ENCODE measurements at regions not wholly inside any gene's neighbourhood (a gene's known extent, or its start where the extent isn't known, plus 50 kb on each side); places are given as distances from the start of the nearest gene placed in this dataset.

- no CpG with 5 or more reads among the region's 2 CpGs for WGBS, 2 experiments (ENCODE audit: insufficient coverage in 2 of 2)
- H3K4me1 ChIP-seq (ENCODE audit: control insufficient read depth, insufficient read depth, low read length, poor library complexity, severe bottlenecking): no peaks in the 10 kb centered on the region
These were observed 176.9 kb upstream of the ARHGAP24 start for GRCh38 chr4:85298037-85298436.

GRCh38 chr4:85302193-85302736, 172.7 kb upstream of the ARHGAP24 start:
- H3K4me3 ChIP-seq (ENCODE audit: extremely low read depth, insufficient read depth, low read length, poor library complexity, severe bottlenecking): no peak overlapping the region
- no peaks in the 10 kb centered on the region for H3K9me3 ChIP-seq (ENCODE audit: control insufficient read depth, low read length)
- WGBS, 2 experiments (ENCODE audit: insufficient coverage in 2 of 2): 100% methylated on average over 2 of the region's 3 CpGs; no CpG with 5 or more reads in 1 of the 2 experiments
- H3K27ac ChIP-seq (ENCODE audit: low read depth, low read length, severe bottlenecking): no peak overlapping the region
- H3K36me3 ChIP-seq (ENCODE audit: control insufficient read depth, insufficient read depth, low read length): no peaks in the 10 kb centered on the region
- no peaks in the 10 kb centered on the region for H3K4me1 ChIP-seq (ENCODE audit: control insufficient read depth, insufficient read depth, low read length, poor library complexity, severe bottlenecking)

More at GRCh38 chr4:85298037-85298436, 176.9 kb upstream of the ARHGAP24 start:
- H3K4me3 ChIP-seq (ENCODE audit: extremely low read depth, insufficient read depth, low read length, poor library complexity, severe bottlenecking): no peak overlapping the region
- no peaks in the 10 kb centered on the region for H3K9me3 ChIP-seq (ENCODE audit: control insufficient read depth, low read length)
- H3K36me3 ChIP-seq (ENCODE audit: control insufficient read depth, insufficient read depth, low read length): no peaks in the 10 kb centered on the region
- no peak overlapping the region for H3K27ac ChIP-seq (ENCODE audit: low read depth, low read length, severe bottlenecking)

GRCh38 chr4:85302756-85303155, 172.2 kb upstream of the ARHGAP24 start:
- Histone ChIP-seq H3K4me3 (ENCODE audit: extremely low read depth, insufficient read depth, low read length, poor library complexity, severe bottlenecking) (no peak overlapping the region), H3K4me1 (ENCODE audit: control insufficient read depth, insufficient read depth, low read length, poor library complexity, severe bottlenecking) (no peaks in the 10 kb centered on the region), H3K9me3 (ENCODE audit: control insufficient read depth, low read length) (no peaks in the 10 kb centered on the region), H3K27ac (ENCODE audit: low read depth, low read length, severe bottlenecking) (no peak overlapping the region), H3K36me3 (ENCODE audit: control insufficient read depth, insufficient read depth, low read length) (no peaks in the 10 kb centered on the region)
- 72 to 90% methylated on average over 2 to 3 of the region's 4 CpGs for WGBS, 2 experiments (ENCODE audit: insufficient coverage in 2 of 2)

GRCh38 chr4:85318415-85318814, 156.5 kb upstream of the ARHGAP24 start:
- Histone ChIP-seq H3K36me3 (ENCODE audit: control insufficient read depth, insufficient read depth, low read length) (no peaks in the 10 kb centered on the region), H3K4me1 (ENCODE audit: control insufficient read depth, insufficient read depth, low read length, poor library complexity, severe bottlenecking) (no peaks in the 10 kb centered on the region), H3K27ac (ENCODE audit: low read depth, low read length, severe bottlenecking) (no peak overlapping the region), H3K4me3 (ENCODE audit: extremely low read depth, insufficient read depth, low read length, poor library complexity, severe bottlenecking) (no peak overlapping the region), H3K9me3 (ENCODE audit: control insufficient read depth, low read length) (no peaks in the 10 kb centered on the region)

GRCh38 chr4:85358831-85359230, 116.1 kb upstream of the ARHGAP24 start:
- H3K36me3 ChIP-seq (ENCODE audit: control insufficient read depth, insufficient read depth, low read length): no peaks in the 10 kb centered on the region
- H3K4me1 ChIP-seq (ENCODE audit: control insufficient read depth, insufficient read depth, low read length, poor library complexity, severe bottlenecking): no peaks in the 10 kb centered on the region
- H3K4me3 ChIP-seq (ENCODE audit: extremely low read depth, insufficient read depth, low read length, poor library complexity, severe bottlenecking): no peak overlapping the region

DNA sequence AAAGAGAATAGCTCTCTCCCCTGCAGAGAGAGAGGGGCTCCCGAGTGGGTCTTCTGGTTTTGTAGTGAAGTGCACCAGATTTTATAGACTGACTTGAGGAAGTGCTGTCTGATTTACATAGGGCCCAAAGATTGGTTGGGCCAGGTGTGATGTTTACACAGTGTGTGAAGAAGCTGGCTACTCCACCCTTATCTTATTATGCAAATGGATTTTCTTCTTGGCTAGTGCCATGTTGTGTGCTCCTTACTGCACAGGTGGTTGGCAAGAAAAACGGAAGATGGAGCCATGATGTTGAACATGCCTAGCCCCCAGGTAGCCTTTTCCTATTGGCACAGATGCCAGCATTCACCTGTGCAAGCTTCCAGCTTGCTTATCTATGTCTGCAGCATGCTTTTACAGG, 112.4 kb upstream of the ARHGAP24 start:
- Histone ChIP-seq H3K36me3 (ENCODE audit: control insufficient read depth, insufficient read depth, low read length) (no peaks in the 10 kb centered on the region), H3K4me1 (ENCODE audit: control insufficient read depth, insufficient read depth, low read length, poor library complexity, severe bottlenecking) (no peaks in the 10 kb centered on the region), H3K9me3 (ENCODE audit: control insufficient read depth, low read length) (no peaks in the 10 kb centered on the region), H3K4me3 (ENCODE audit: extremely low read depth, insufficient read depth, low read length, poor library complexity, severe bottlenecking) (no peak overlapping the region), H3K27ac (ENCODE audit: low read depth, low read length, severe bottlenecking) (no peak overlapping the region)
- WGBS, 2 experiments (ENCODE audit: insufficient coverage in 2 of 2): no CpG with 5 or more reads among the region's 2 CpGs

More at GRCh38 chr4:85358831-85359230, 116.1 kb upstream of the ARHGAP24 start:
- no peak overlapping the region for H3K27ac ChIP-seq (ENCODE audit: low read depth, low read length, severe bottlenecking)
- H3K9me3 ChIP-seq (ENCODE audit: control insufficient read depth, low read length): no peaks in the 10 kb centered on the region

DNA sequence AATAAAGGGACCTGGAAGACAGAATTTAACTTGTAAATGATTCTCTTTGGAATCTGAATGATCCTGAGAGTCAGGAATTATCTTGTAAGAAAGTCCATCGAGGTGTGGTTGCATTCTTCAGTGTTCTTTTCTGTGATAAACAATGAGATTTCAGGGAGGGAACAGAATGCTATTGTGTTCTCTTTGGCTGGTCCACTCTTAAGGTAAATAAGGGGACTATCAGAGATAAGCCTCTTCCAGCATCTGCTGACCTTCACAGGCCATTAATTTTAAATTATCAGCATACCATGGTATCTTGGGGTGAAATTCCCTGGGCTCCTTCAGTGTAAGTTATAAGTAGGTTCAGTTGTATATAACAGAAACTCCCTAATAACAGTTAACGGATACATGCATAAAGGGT, 107.1 kb upstream of the ARHGAP24 start:
- 38 to 56% methylated on average over 1 of the region's 2 CpGs for WGBS, 2 experiments (ENCODE audit: insufficient coverage in 2 of 2)

DNA sequence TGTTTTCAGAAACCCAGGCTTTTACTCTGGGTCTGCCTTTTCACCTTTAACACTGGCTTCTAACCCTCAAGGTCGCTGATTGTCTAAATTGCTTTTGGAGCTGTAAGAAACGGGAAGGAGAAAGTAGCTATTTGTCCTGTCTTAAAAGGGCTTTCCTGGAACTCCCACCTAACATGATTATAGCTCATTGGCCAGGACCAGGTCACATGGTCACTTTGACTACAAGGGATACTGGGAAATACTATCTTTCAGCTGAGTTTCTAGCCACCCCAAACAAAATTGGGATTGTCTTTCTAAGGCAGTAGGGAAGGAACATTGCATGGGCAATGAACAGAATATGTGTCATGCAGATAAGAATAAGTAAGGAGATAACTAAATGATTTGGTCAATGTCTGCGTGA, 106.7 kb upstream of the ARHGAP24 start:
- Histone ChIP-seq H3K36me3 (ENCODE audit: control insufficient read depth, insufficient read depth, low read length) (no peaks in the 10 kb centered on the region), H3K27ac (ENCODE audit: low read depth, low read length, severe bottlenecking) (no peak overlapping the region), H3K4me1 (ENCODE audit: control insufficient read depth, insufficient read depth, low read length, poor library complexity, severe bottlenecking) (no peaks in the 10 kb centered on the region), H3K4me3 (ENCODE audit: extremely low read depth, insufficient read depth, low read length, poor library complexity, severe bottlenecking) (no peak overlapping the region), H3K9me3 (ENCODE audit: control insufficient read depth, low read length) (no peaks in the 10 kb centered on the region)
- WGBS, 2 experiments (ENCODE audit: insufficient coverage in 2 of 2): 90% methylated on average over 1 of the region's 3 CpGs; no CpG with 5 or more reads in 1 of the 2 experiments

More for the DNA sequence above, 107.1 kb upstream of the ARHGAP24 start:
- H3K4me1 ChIP-seq (ENCODE audit: control insufficient read depth, insufficient read depth, low read length, poor library complexity, severe bottlenecking): no peaks in the 10 kb centered on the region
- H3K27ac ChIP-seq (ENCODE audit: low read depth, low read length, severe bottlenecking): no peak overlapping the region
- H3K36me3 ChIP-seq (ENCODE audit: control insufficient read depth, insufficient read depth, low read length): no peaks in the 10 kb centered on the region
- no peak overlapping the region for H3K4me3 ChIP-seq (ENCODE audit: extremely low read depth, insufficient read depth, low read length, poor library complexity, severe bottlenecking)
- no peaks in the 10 kb centered on the region for H3K9me3 ChIP-seq (ENCODE audit: control insufficient read depth, low read length)

DNA sequence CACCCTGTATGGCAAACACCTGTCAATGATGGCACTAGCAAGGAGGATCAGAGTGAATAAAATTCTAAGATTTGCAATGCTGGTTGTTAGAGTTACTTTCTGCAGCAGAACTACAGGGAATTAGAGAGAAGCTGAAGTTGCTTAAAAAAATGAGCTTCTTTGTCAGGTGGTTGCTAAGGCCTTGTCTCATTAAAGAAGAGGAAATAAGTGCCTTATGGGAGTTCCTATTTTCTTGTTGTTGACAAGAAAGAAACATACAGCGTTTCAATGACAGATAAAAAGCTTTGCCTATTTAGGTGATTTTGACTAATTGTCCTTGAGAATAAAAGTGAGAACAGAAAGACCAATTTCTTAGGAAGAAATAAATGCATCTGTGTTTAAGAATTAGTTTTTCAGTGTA, 106.0 kb upstream of the ARHGAP24 start:
- Histone ChIP-seq H3K4me3 (ENCODE audit: extremely low read depth, insufficient read depth, low read length, poor library complexity, severe bottlenecking) (no peak overlapping the region), H3K9me3 (ENCODE audit: control insufficient read depth, low read length) (no peaks in the 10 kb centered on the region), H3K36me3 (ENCODE audit: control insufficient read depth, insufficient read depth, low read length) (no peaks in the 10 kb centered on the region), H3K27ac (ENCODE audit: low read depth, low read length, severe bottlenecking) (no peak overlapping the region), H3K4me1 (ENCODE audit: control insufficient read depth, insufficient read depth, low read length, poor library complexity, severe bottlenecking) (no peaks in the 10 kb centered on the region)
- WGBS, 2 experiments (ENCODE audit: insufficient coverage in 2 of 2): 83 to 91% methylated on average over 1 of the region's 1 CpG

GRCh38 chr4:85369703-85370380, 105.1 kb upstream of the ARHGAP24 start:
- WGBS, 2 experiments (ENCODE audit: insufficient coverage in 2 of 2): 73 to 90% methylated on average over 3 to 7 of the region's 7 CpGs

GRCh38 chr4:85370400-85371032, 104.4 kb upstream of the ARHGAP24 start:
- H3K9me3 ChIP-seq (ENCODE audit: control insufficient read depth, low read length): no peaks in the 10 kb centered on the region
- no peaks in the 10 kb centered on the region for H3K4me1 ChIP-seq (ENCODE audit: control insufficient read depth, insufficient read depth, low read length, poor library complexity, severe bottlenecking)
- H3K36me3 ChIP-seq (ENCODE audit: control insufficient read depth, insufficient read depth, low read length): no peaks in the 10 kb centered on the region
- WGBS, 2 experiments (ENCODE audit: insufficient coverage in 2 of 2): 32 to 80% methylated on average over 2 to 4 of the region's 5 CpGs
- H3K4me3 ChIP-seq (ENCODE audit: extremely low read depth, insufficient read depth, low read length, poor library complexity, severe bottlenecking): no peak overlapping the region
- H3K27ac ChIP-seq (ENCODE audit: low read depth, low read length, severe bottlenecking): no peak overlapping the region

More at GRCh38 chr4:85369703-85370380, 105.1 kb upstream of the ARHGAP24 start:
- Histone ChIP-seq H3K27ac (ENCODE audit: low read depth, low read length, severe bottlenecking) (no peak overlapping the region), H3K9me3 (ENCODE audit: control insufficient read depth, low read length) (no peaks in the 10 kb centered on the region), H3K4me3 (ENCODE audit: extremely low read depth, insufficient read depth, low read length, poor library complexity, severe bottlenecking) (no peak overlapping the region), H3K4me1 (ENCODE audit: control insufficient read depth, insufficient read depth, low read length, poor library complexity, severe bottlenecking) (no peaks in the 10 kb centered on the region), H3K36me3 (ENCODE audit: control insufficient read depth, insufficient read depth, low read length) (no peaks in the 10 kb centered on the region)
